ENCODE measurements at regions not wholly inside any gene's neighbourhood (a gene's known extent, or its start where the extent isn't known, plus 50 kb on each side); places are given as distances from the start of the nearest gene placed in this dataset.

DNA sequence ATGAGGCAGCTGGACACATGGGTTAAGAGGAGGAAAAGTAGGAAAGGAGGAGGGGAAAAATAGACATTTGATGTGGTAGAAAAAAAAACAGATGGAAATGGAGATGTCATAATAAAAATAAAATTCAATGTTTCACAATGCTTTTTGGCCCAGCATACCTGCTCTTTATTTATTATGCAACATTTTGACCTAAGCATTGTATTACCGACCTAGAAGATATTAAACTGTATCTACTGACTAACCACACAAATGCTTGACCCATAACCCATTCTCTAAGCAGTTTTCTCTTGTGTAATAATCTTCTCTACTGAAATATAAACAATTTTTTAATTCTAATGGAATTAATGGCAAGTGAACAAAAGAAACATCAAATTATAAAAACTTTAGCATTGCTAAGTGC lies 362.3 kb downstream of the FBXO15 start:
- TF ChIP-seq, protein P1, sequence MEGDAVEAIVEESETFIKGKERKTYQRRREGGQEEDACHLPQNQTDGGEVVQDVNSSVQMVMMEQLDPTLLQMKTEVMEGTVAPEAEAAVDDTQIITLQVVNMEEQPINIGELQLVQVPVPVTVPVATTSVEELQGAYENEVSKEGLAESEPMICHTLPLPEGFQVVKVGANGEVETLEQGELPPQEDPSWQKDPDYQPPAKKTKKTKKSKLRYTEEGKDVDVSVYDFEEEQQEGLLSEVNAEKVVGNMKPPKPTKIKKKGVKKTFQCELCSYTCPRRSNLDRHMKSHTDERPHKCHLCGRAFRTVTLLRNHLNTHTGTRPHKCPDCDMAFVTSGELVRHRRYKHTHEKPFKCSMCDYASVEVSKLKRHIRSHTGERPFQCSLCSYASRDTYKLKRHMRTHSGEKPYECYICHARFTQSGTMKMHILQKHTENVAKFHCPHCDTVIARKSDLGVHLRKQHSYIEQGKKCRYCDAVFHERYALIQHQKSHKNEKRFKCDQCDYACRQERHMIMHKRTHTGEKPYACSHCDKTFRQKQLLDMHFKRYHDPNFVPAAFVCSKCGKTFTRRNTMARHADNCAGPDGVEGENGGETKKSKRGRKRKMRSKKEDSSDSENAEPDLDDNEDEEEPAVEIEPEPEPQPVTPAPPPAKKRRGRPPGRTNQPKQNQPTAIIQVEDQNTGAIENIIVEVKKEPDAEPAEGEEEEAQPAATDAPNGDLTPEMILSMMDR (IDR thresholded peaks at IDR 0.05): no peak
- TF ChIP-seq POLR2A (IDR thresholded peaks at IDR 0.05): no peak
